Non-pigmented ciliary epithelial cell (primary cell): ENCODE measurements at regions not wholly inside any gene's neighbourhood (a gene's known extent, or its start where the extent isn't known, plus 50 kb on each side); places are given as distances from the start of the nearest gene placed in this dataset.
A peak's percentile ranks its signal among the peaks of the same experiment; 100 is the strongest.
"Not testable (repeated sequence)": the region's sequence is repeated elsewhere in the genome, so short reads cannot be mapped to it uniquely, and the experiment has no call there.

Experiments
- DNase-seq: peaks from one replicate; pipeline ENCODE4 v3.0.0-alpha.2; 2010; ENCODE audit warnings: low read depth

DNA sequence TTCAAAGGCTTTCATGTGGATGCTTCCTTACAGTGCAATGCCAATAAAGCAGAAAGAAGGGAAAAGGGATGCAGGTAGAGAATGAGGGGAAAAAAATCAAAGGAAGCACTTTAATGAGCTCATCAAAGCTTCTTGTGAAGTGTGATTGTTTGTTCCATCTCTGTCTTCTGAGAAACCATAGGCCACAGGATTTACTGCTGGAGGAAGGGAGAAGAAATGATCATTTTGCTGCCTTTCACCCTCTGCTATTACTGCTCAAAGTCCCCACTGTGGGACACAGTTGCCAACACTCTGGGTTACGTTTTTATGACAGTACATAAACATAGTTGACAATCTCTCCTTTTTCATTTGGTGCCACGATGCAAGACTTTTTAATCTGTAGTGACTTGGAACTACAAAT lies 558.0 kb upstream of the TECRL start:
- no peak for DNase-seq

- no peak for DNase-seq
These were observed 551.3 kb upstream of the TECRL start for GRCh38 chr4:64960516-64960915.

DNA sequence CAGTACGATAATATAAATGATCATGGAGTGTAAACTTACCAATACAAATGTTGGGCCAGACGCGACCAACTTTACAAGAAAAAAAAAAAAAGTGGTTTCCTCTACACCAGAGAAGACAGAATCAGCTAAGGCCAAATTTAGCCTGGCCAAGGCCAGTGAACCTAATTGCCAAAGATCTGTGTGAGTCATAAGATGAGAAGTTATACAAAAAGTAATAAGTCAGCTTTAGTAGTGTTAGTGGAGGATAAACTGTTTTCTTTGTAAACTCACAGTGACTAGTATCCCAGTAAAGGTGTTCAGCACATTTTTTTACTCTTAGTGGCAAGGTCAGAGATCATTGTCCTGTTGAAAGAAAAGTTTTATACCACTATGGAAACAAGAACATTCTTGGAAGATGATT lies 531.4 kb upstream of the TECRL start:
- DNase-seq: peak; percentile 19

DNA sequence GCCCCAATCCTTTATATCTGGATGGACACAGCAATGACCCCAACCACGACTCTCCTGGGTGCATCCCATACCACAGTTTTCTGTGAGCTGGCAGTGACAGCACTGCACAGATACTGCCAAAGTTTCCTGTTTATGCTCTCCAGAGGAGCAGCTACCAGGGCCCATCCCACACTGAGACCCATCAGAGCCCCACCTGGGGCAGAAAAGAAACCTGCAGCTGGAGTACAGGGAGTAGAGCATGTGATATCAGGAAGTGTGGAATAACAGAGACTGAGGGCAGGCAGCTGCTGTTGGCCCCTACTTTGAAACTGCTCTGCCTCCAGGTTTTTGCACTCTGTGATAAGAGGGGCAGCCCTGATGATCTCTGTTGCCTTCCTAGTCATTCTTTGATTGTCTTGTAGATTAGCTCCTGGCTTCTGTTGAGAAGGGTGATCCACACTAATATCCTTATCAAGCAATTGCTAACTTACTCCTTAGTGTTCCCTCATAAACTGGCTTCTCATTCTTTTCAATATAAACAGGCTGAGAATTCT lies 526.3 kb upstream of the TECRL start:
- no peak for DNase-seq

- DNase-seq: no peak
These were observed 502.6 kb upstream of the TECRL start for GRCh38 chr4:64911846-64912245.

GRCh38 chr4:64903986-64904385 lies 494.7 kb upstream of the TECRL start:
- no peak for DNase-seq

- DNase-seq: peak; percentile 5
These were observed 490.3 kb upstream of the TECRL start for GRCh38 chr4:64899563-64899962.

GRCh38 chr4:64899030-64899429 lies 489.8 kb upstream of the TECRL start:
- DNase-seq: not testable (repeated sequence)

DNA sequence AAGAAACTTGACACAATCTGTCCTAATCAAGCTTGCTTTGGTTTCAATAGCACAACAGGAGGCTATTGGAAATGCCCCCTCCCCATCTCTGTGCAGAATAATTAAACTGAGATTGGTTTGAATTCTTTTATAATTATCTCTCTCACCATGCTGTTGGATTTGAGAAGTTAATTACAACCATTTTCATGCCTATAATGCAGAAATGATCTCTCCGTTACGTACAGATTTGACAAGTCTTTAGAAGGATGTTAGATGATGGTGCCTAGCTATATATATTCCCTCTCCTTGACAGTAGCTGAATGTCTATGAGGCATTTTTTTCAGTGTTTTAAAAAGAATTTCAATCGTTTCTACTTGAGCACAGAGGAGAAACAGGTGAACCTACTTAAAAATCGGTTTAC lies 488.4 kb upstream of the TECRL start:
- no peak for DNase-seq

GRCh38 chr4:64895031-64895430 lies 485.8 kb upstream of the TECRL start:
- no peak for DNase-seq

DNA sequence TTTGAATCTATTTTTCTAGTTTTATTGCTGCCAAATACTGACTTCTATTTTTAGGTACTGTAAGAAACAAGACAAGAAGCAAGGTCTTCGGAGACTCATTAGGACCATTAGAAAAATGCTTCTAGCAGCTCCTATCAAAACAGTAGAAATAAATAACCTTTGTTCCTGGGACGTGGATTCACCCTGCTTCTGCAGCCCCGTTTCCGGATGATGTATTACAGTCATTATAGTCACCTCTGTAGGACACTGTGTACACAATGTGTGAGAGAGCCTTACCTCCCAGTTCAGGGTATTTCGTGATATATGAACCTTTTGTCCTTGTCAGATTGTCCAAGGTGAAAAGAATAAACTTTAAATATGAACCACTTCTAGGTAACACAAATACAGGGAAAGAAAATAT lies 484.0 kb upstream of the TECRL start:
- no peak for DNase-seq

DNA sequence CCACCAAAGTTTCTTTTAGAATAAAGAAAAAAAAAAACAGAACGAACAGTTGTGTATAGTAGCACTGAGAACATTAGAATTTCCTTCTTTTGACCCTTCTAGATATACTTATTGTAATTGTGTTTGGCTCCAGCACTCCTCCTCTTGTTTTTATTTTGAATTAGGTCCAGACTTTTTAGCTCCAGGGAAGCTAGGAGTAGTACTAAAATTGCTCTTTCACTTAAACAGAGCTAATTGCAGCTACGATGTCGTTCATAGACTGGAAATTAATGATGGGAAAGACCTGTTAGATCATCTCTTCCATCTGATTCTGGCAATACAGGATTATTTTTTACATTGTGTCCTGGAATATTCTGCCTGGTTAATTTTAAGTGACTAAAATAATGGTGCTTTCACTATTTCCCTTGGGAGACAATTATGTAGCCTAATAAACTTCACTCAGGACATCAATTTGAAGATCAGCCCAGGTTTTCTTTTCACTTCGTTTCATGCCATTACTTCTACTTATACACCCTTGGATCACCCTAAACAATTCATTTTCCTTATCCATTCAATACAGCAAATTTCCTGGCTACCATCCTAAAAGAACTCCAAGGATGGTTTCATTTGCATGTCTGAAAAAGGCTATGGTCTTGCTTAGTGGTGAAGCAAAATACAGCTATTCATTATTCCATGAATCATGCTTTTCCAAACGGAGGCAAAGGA lies 480.8 kb upstream of the TECRL start:
- no peak for DNase-seq

DNA sequence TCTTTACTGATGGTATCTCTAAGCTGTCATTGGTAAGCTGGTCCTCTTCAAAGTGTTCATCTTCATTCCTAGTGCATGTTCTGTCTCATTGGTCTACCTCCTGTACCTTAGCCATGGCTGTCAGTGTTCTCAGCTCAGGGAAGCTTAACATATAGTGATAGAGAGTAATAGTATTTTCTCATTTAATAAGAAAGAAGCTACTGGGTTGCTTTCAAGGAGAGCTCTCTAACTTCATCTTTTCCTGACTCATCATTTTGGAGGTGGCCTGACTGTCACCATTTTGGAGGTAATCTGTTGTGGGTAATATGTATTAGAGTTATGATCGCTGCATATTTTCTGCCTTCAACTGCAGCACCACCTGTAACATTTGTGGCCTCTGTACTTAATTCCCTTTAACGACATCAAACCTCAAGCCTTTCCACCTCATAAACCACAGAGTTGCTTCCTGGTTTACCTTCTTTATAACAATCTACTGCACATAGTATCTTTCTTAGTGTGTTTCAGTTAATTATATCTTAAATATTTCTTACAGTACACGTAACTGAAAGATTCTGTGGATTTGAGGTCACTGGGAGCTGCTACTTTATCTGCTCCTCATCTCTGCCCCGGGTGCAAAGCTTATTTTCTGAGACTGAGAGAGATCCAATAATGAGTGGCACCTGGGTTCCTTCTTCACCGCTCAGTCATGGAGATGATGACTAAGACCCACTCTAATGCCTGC lies 474.0 kb upstream of the TECRL start:
- no peak for DNase-seq

DNA sequence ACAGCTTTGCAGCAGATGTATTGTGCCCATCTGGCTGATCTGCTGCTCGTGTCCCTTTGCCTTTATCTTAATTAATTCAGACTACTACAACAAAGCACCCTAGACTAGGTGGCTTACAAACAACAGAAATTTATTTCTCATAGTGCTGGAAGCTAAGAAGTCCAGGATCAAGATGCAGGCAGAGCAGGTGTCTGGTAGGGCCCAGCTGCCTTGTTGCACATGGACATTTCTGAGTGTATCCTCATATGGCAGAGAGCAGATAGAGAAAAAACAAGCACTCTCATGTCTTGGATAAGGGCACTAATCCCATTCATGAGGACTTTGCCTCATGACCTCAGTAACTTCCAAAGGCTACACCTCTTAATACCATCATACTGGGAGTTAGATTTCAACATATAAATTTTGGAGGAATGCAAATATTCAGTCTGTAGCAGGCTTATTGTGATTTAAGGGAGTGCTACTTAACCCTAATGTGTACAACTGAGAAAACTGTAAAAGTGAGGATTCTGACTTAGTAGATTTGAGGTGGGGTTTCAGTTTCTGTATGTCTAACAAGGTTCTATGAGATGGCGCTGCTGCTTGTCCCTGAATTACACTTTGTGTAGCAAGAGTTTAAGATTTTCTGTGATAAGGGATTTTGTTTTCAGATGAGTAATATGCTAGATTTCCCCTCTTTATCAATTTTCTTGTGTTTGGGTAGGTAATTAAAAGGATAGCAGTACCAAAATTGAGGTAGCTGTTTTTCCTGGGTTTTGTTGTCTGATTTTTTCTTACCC lies 473.2 kb upstream of the TECRL start:
- DNase-seq: no peak

DNA sequence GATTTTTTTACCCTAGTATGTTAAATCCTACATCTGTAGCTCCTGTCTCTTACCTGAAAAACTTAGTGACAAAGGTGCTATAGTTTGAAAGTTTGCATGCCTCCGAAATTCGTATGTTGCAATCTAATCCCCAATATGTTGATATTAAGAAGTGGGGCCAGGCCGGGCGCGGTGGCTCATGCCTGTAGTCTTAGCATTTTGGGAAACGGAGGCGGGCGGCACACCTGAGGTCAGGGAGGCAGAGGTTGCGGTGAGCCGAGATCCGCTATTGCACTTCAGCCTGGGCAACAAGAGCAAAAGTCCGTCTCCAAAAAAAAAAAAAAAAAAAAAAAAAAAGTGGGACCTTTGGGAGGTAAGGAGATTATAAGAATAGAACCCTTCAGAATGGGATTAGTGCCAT lies 471.3 kb upstream of the TECRL start:
- DNase-seq: no peak

DNA sequence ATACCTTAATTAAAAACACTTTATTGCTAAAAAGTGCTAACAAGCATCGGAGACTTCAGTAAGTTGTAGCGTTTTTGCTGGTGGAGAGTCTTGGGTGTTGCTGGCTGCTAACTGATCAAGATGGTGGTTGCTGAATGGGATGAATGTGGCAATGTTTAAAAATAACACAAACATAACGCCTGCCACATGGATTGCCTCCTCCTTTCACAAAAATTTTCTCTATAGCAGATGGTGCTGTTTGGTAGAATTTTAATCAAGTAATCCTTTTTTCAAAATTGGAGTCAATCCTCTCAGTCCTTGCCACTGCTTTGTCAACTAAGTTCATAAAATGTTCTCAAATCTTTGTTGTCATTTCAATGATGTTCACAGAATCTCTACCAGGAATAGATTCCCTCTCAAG lies 466.8 kb upstream of the TECRL start:
- no peak for DNase-seq

DNA sequence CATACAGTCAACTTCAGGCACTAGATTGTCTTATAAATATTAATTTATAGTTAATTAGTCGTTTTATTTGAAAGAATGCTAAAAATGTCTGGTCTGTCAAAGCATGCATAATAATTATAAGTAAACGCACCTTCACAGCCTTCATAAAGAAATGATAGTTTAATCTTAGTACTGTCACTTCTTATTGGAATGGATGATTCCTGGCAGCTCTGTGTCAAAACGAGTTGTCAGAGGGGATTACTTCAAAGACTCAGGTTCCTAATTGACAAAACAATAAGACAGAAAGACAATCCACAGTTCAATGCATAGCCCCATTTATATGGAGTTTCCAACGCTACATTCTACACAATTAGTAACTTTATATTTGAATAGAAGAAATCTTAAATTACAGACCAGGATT lies 461.3 kb upstream of the TECRL start:
- DNase-seq: no peak

- DNase-seq: no peak
These were observed 448.6 kb upstream of the TECRL start for GRCh38 chr4:64857815-64858214.

DNA sequence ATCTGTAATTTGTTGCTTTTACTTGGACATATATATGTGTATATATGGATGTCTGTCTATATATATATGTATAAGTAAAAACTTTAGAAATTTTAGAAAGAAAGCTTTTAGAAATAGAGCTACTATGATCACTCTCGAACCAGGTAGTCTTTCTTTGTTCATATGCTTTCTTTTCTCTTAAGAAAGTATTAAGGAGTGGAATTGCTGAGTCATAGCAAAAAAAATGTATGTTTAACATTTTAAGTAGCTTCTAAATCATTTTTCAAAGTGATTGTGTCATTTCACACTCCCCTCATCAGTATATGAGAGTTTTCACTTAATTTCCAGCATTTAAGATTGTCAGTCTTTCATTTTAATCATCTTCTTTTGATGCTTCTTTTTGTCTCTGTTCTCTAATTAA lies 447.9 kb upstream of the TECRL start:
- no peak for DNase-seq

- no peak for DNase-seq
These were observed 437.2 kb upstream of the TECRL start for GRCh38 chr4:64846417-64846816.

DNA sequence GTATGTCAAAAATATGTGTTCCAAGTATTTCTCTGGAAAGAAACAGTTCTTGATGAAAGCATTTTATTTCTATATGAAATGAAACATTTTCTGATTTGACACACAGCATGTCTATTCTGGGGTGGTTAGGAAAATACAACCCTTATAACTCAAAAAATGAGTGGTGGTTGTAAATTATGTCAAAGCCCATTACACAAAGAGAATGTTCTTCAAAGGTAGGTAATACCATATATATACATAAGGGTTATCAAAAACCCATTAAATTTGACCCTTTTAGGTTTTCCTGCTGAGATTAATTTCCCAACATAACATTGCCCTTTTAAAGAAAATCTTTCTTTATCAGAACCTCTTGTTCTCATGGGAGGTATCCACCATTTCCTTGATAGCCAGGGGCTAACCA lies 420.5 kb upstream of the TECRL start:
- DNase-seq: no peak

DNA sequence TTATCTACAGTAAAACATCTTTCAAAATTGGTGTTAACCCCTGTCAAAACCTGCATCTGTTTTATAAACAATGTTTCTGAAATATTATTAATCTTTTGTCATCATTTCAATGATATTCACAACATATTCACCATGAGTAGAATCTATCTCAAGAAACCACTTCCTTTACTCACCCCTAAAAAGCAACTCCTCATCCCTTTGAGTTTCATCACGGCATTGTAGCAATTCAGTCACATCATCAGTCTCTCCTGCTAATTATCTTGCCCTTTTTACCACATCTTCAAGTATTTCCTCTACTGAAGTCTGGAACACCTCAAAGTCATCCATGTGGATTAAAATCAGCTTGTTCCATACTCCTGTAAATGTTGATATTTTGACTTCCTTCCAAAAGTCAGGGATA lies 415.3 kb upstream of the TECRL start:
- no peak for DNase-seq

DNA sequence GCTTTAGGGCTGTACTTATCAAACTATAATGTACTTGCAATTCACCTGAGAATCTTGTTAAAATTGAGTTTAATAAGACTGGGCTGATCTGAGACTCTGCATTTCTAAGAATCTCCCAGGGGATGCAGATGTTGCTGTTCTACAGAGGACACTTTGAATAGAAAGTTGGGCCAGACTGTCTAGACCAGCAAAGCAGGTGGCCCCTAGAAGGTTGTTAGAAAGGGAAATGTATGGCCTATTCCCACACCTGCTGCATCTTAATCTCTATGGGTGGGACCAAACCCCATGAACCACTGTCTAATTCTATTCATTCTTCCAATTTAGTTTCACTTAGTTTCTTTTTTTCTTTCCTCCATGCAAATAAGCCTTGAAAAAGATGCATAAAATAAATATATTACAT lies 413.2 kb upstream of the TECRL start:
- no peak for DNase-seq
